OCI-LY1 (cell line): ENCODE measurements at regions not wholly inside any gene's neighbourhood (a gene's known extent, or its start where the extent isn't known, plus 50 kb on each side); places are given as distances from the start of the nearest gene placed in this dataset.
"Not testable (repeated sequence)": the region's sequence is repeated elsewhere in the genome, so short reads cannot be mapped to it uniquely, and the experiment has no call there.

ENCODE experiments used
- EZH2 ChIP-seq: fragments of 200-600 bp; sonication (generic), shearing (Covaris generic); IDR thresholded peaks from 2 replicates; pipeline ENCODE4 v1.8.0; 2017; ENCODE audit warnings: borderline replicate concordance, mixed run types, mild to moderate bottlenecking, antibody characterized with exemption, low read length, moderate library complexity, mixed read lengths
- TF ChIP-seq, protein P1 (sequence below): fragments of 200-600 bp; sonication (generic), shearing (Covaris generic); IDR thresholded peaks from 2 replicates; pipeline ENCODE4 v1.5.1; 2017; ENCODE audit warnings: mild to moderate bottlenecking, antibody characterized with exemption, low read length, moderate library complexity, mixed read lengths

DNA sequence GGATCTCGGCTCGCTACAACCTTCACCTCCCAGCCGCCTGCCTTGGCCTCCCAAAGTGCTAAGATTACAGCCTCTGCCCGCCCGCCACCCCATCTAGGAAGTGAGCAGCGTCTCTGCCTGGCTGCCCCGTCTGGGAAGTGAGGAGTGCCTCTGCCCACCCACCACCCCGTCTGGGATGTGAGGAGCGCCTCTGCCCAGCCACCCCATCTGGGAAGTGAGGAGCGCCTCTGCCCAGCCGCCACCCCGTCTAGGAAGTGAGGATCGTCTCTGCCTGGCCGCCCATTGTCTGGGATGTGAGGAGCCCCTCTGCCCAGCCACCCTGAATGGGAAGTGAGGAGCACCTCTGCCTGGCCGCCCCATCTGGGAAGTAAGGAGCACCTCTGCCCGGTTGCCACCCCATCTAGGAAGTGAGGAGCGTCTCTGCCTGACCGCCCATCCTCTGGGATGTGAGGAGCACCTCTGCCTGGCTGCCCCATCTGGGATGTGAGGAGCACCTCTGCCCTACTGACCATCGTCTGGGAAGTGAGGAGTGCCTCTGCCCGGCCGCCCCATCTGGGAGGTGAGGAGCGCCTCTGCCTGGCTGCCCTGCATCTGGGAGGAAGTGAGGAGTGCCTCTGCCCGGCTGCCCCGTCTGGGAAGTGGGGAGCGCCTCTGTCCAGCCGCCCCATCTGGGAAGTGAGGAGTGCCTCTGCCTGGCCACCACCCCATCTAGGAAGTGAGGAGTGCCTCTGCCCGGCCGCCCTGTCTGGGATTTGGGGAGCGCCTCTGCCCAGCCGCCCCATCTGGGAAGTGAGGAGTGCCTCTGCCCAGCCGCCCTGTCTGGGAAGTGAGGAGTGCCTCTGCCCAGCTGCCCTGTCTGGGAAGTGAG, 90.4 kb upstream of the ZNF519 start:
- TF ChIP-seq, protein P1, sequence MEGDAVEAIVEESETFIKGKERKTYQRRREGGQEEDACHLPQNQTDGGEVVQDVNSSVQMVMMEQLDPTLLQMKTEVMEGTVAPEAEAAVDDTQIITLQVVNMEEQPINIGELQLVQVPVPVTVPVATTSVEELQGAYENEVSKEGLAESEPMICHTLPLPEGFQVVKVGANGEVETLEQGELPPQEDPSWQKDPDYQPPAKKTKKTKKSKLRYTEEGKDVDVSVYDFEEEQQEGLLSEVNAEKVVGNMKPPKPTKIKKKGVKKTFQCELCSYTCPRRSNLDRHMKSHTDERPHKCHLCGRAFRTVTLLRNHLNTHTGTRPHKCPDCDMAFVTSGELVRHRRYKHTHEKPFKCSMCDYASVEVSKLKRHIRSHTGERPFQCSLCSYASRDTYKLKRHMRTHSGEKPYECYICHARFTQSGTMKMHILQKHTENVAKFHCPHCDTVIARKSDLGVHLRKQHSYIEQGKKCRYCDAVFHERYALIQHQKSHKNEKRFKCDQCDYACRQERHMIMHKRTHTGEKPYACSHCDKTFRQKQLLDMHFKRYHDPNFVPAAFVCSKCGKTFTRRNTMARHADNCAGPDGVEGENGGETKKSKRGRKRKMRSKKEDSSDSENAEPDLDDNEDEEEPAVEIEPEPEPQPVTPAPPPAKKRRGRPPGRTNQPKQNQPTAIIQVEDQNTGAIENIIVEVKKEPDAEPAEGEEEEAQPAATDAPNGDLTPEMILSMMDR = not testable (repeated sequence)
- TF ChIP-seq EZH2 = not testable (repeated sequence)
